Spleen (tissue), 7 donors: ENCODE measurements at regions not wholly inside any gene's neighbourhood (a gene's known extent, or its start where the extent isn't known, plus 50 kb on each side); places are given as distances from the start of the nearest gene placed in this dataset.

Experiments used
- CTCF ChIP-seq, 11 experiments: fragments of 200-600 bp in 7 of 11; fragments of 450-650 bp in 4 of 11; sonication (generic) in 4 of 11; IDR thresholded peaks in 8 of 11; conservative IDR thresholded peaks in 3 of 11; 1 replicate in 7 of 11; 2 replicates in 4 of 11; pipeline versions ENCODE4 v1.4.0 to v1.8.0; 2016 to 2021; ENCODE audit warnings: antibody characterized with exemption in 11 of 11, inconsistent platforms in 4 of 11, mild to moderate bottlenecking in 1 of 11
- POLR2AphosphoS5 ChIP-seq, 3 donors: sonication (generic); formaldehyde crosslinking; IDR thresholded peaks; one replicate each; pipeline ENCODE4 v1.5.1; 2017; ENCODE audit warnings: antibody characterized with exemption in 3 of 3
- donor health status: DM: no; HTN: no; CAD: no; lungs with moderate emphysema.
- donor health status: DM: no; HTN: no; CAD: no.
- donor health status: DM: no; HTN: no; CAD: no.

- TF ChIP-seq CTCF (IDR thresholded peaks at IDR 0.05 in 8 of 11, conservative IDR thresholded peaks at IDR 0.05 in 3 of 11), result no peak
- TF ChIP-seq POLR2AphosphoS5 (IDR thresholded peaks at IDR 0.05), result no peak
Measured at GRCh38 chr12:114868995-114869834, 185.2 kb upstream of the TBX3 start.
